Stimulated activated naive B cell treated with anti-CD40 and anti-IgM and Interleukin-4, amounts not matched to agents 10 μg/mL and 1 μg/mL and 100 μg/mL, for 72 hours (primary cell): ENCODE measurements at regions not wholly inside any gene's neighbourhood (a gene's known extent, or its start where the extent isn't known, plus 50 kb on each side); places are given as distances from the start of the nearest gene placed in this dataset.

Experiments used
- ATAC-seq, 2 donors: fragments of 150-1000 bp; cut with Tn5 transposase; replicated peaks; 2 replicates each; pipeline ENCODE4 v1.10.0; 2021; ENCODE audit warnings: moderate library complexity in 1 of 2
- DNase-seq: peaks from one replicate; pipeline ENCODE4 v3.0.0; 2021
- H3K27ac Mint-ChIP-seq: one replicate; pipeline ENCODE4 v1.8.0; 2022; ENCODE audit warnings: mild to moderate bottlenecking, mixed read lengths
- H3K27me3 Mint-ChIP-seq, 2 donors: one replicate each; pipeline ENCODE4 v1.8.0; 2022; ENCODE audit warnings: mixed read lengths in 2 of 2
- H3K36me3 Mint-ChIP-seq, 2 donors: one replicate each; pipeline ENCODE4 v1.8.0; 2022; ENCODE audit warnings: mixed read lengths in 2 of 2, mild to moderate bottlenecking in 1 of 2
- H3K4me1 Mint-ChIP-seq, 2 donors: one replicate each; pipeline ENCODE4 v1.8.0; 2022; ENCODE audit warnings: mixed read lengths in 2 of 2, mild to moderate bottlenecking in 1 of 2
- H3K4me3 Mint-ChIP-seq, 2 donors: one replicate each; pipeline ENCODE4 v1.8.0; 2022; ENCODE audit warnings: mild to moderate bottlenecking in 2 of 2, mixed read lengths in 2 of 2, moderate library complexity in 1 of 2
- H3K9me3 Mint-ChIP-seq, 2 donors: one replicate each; pipeline ENCODE4 v1.8.0; 2022; ENCODE audit warnings: mixed read lengths in 2 of 2, mild to moderate bottlenecking in 1 of 2

GRCh38 chr15:87167706-87168105 is 1088.0 kb downstream of the AGBL1 start:
- no peaks in the 10 kb centered on the region for H3K4me1 Mint-ChIP-seq
- no peak for DNase-seq
- H3K9me3 Mint-ChIP-seq, result peaks cover 4 to 6% of the 10 kb centered on the region in 2 donors
- ATAC-seq, result no peak
- no peak overlapping the region for H3K27ac Mint-ChIP-seq
- no peaks in the 10 kb centered on the region for H3K36me3 Mint-ChIP-seq
- H3K27me3 Mint-ChIP-seq, result no peaks in the 10 kb centered on the region
- no peak overlapping the region for H3K4me3 Mint-ChIP-seq

- H3K9me3 Mint-ChIP-seq, result peaks cover 4 to 6% of the 10 kb centered on the region in 2 donors
- no peaks in the 10 kb centered on the region for H3K27me3 Mint-ChIP-seq
- no peaks in the 10 kb centered on the region for H3K4me1 Mint-ChIP-seq
- no peak overlapping the region for H3K27ac Mint-ChIP-seq
- no peak overlapping the region for H3K4me3 Mint-ChIP-seq
- DNase-seq (no peak), ATAC-seq (no peak)
- H3K36me3 Mint-ChIP-seq, result no peaks in the 10 kb centered on the region
Observed at GRCh38 chr15:87167055-87167454, 1087.4 kb downstream of the AGBL1 start.

- Mint-ChIP-seq H3K9me3 (peaks cover 6 to 9% of the 10 kb centered on the region in 2 donors), H3K4me1 (no peaks in the 10 kb centered on the region), H3K27ac (no peak overlapping the region), H3K4me3 (no peak overlapping the region), H3K36me3 (no peaks in the 10 kb centered on the region), H3K27me3 (no peaks in the 10 kb centered on the region)
- DNase-seq, result no peak
- no peak for ATAC-seq
Observed at GRCh38 chr15:87155771-87156170, 1076.1 kb downstream of the AGBL1 start.

GRCh38 chr15:87154761-87155160 is 1075.1 kb downstream of the AGBL1 start:
- no peaks in the 10 kb centered on the region for H3K36me3 Mint-ChIP-seq
- H3K4me3 Mint-ChIP-seq, result no peak overlapping the region
- no peak overlapping the region for H3K27ac Mint-ChIP-seq
- no peak for ATAC-seq
- H3K27me3 Mint-ChIP-seq, result no peaks in the 10 kb centered on the region
- DNase-seq, result no peak
- H3K4me1 Mint-ChIP-seq, result no peaks in the 10 kb centered on the region
- peaks cover 6 to 8% of the 10 kb centered on the region in 2 donors for H3K9me3 Mint-ChIP-seq

- ATAC-seq, result no peak
- Mint-ChIP-seq H3K27ac (no peak overlapping the region), H3K4me3 (no peak overlapping the region), H3K36me3 (no peaks in the 10 kb centered on the region), H3K4me1 (no peaks in the 10 kb centered on the region), H3K9me3 (peaks cover 9 to 10% of the 10 kb centered on the region in 2 donors), H3K27me3 (no peaks in the 10 kb centered on the region)
- no peak for DNase-seq
Observed at GRCh38 chr15:87151202-87151748, 1071.6 kb downstream of the AGBL1 start.

GRCh38 chr15:87145696-87146095 is 1066.0 kb downstream of the AGBL1 start:
- no peak for DNase-seq
- Mint-ChIP-seq H3K27me3 (no peaks in the 10 kb centered on the region), H3K36me3 (no peaks in the 10 kb centered on the region), H3K9me3 (peaks cover 7 to 10% of the 10 kb centered on the region in 2 donors), H3K4me1 (no peaks in the 10 kb centered on the region), H3K4me3 (no peak overlapping the region), H3K27ac (no peak overlapping the region)
- no peak for ATAC-seq

GRCh38 chr15:87144775-87145174 is 1065.1 kb downstream of the AGBL1 start:
- Mint-ChIP-seq H3K36me3 (no peaks in the 10 kb centered on the region), H3K27ac (no peak overlapping the region), H3K4me1 (no peaks in the 10 kb centered on the region), H3K9me3 (peaks cover 8 to 13% of the 10 kb centered on the region in 2 donors), H3K27me3 (no peaks in the 10 kb centered on the region), H3K4me3 (no peak overlapping the region)
- ATAC-seq, result no peak
- DNase-seq, result no peak

- H3K4me1 Mint-ChIP-seq, result no peaks in the 10 kb centered on the region
- ATAC-seq (no peak), DNase-seq (no peak)
- H3K9me3 Mint-ChIP-seq, result peaks cover 8 to 13% of the 10 kb centered on the region in 2 donors
- no peaks in the 10 kb centered on the region for H3K36me3 Mint-ChIP-seq
- H3K27ac Mint-ChIP-seq, result no peak overlapping the region
- no peak overlapping the region for H3K4me3 Mint-ChIP-seq
- H3K27me3 Mint-ChIP-seq, result no peaks in the 10 kb centered on the region
Observed at GRCh38 chr15:87142096-87142495, 1062.4 kb downstream of the AGBL1 start.

GRCh38 chr15:87135109-87135508 is 1055.4 kb downstream of the AGBL1 start:
- no peak overlapping the region for H3K27ac Mint-ChIP-seq
- ATAC-seq, result no peak
- DNase-seq, result no peak
- H3K9me3 Mint-ChIP-seq, result peaks cover 2 to 3% of the 10 kb centered on the region in 2 donors
- H3K27me3 Mint-ChIP-seq, result no peaks in the 10 kb centered on the region
- no peaks in the 10 kb centered on the region for H3K4me1 Mint-ChIP-seq
- H3K36me3 Mint-ChIP-seq, result no peaks in the 10 kb centered on the region
- H3K4me3 Mint-ChIP-seq, result no peak overlapping the region

GRCh38 chr15:87133704-87134103 is 1054.0 kb downstream of the AGBL1 start:
- ATAC-seq (no peak), DNase-seq (no peak)
- no peaks in the 10 kb centered on the region for H3K4me1 Mint-ChIP-seq
- H3K27me3 Mint-ChIP-seq, result no peaks in the 10 kb centered on the region
- no peak overlapping the region for H3K27ac Mint-ChIP-seq
- no peaks in the 10 kb centered on the region for H3K36me3 Mint-ChIP-seq
- H3K9me3 Mint-ChIP-seq, result peaks cover 0 to 2% of the 10 kb centered on the region in 2 donors
- no peak overlapping the region for H3K4me3 Mint-ChIP-seq

GRCh38 chr15:87131067-87131466 is 1051.4 kb downstream of the AGBL1 start:
- Mint-ChIP-seq H3K36me3 (no peaks in the 10 kb centered on the region), H3K4me1 (no peaks in the 10 kb centered on the region), H3K27ac (no peak overlapping the region), H3K27me3 (no peaks in the 10 kb centered on the region), H3K9me3 (peaks cover 5 to 7% of the 10 kb centered on the region in 2 donors), H3K4me3 (no peak overlapping the region)
- DNase-seq, result no peak
- no peak for ATAC-seq

GRCh38 chr15:87129916-87130315 is 1050.2 kb downstream of the AGBL1 start:
- Mint-ChIP-seq H3K4me3 (no peak overlapping the region), H3K27ac (no peak overlapping the region), H3K4me1 (no peaks in the 10 kb centered on the region), H3K27me3 (no peaks in the 10 kb centered on the region), H3K36me3 (no peaks in the 10 kb centered on the region), H3K9me3 (peaks cover 5 to 12% of the 10 kb centered on the region in 2 donors)
- ATAC-seq, result no peak
- DNase-seq, result no peak

- Mint-ChIP-seq H3K9me3 (peaks cover 6 to 12% of the 10 kb centered on the region in 2 donors), H3K4me1 (no peaks in the 10 kb centered on the region), H3K36me3 (no peaks in the 10 kb centered on the region), H3K4me3 (no peak overlapping the region), H3K27me3 (no peaks in the 10 kb centered on the region), H3K27ac (no peak overlapping the region)
- ATAC-seq (no peak), DNase-seq (no peak)
Observed at GRCh38 chr15:87123676-87124382, 1044.2 kb downstream of the AGBL1 start.

- DNase-seq (no peak), ATAC-seq (no peak)
- peaks cover 5 to 8% of the 10 kb centered on the region in 2 donors for H3K9me3 Mint-ChIP-seq
- no peaks in the 10 kb centered on the region for H3K36me3 Mint-ChIP-seq
- H3K27me3 Mint-ChIP-seq, result no peaks in the 10 kb centered on the region
- H3K27ac Mint-ChIP-seq, result no peak overlapping the region
- no peaks in the 10 kb centered on the region for H3K4me1 Mint-ChIP-seq
- no peak overlapping the region for H3K4me3 Mint-ChIP-seq
Observed at GRCh38 chr15:87121336-87121735, 1041.7 kb downstream of the AGBL1 start.

GRCh38 chr15:87120555-87120954 is 1040.9 kb downstream of the AGBL1 start:
- Mint-ChIP-seq H3K4me1 (no peaks in the 10 kb centered on the region), H3K27ac (no peak overlapping the region), H3K9me3 (peaks cover 0 to 5% of the 10 kb centered on the region in 2 donors), H3K4me3 (no peak overlapping the region), H3K27me3 (no peaks in the 10 kb centered on the region), H3K36me3 (no peaks in the 10 kb centered on the region)
- no peak for DNase-seq
- no peak for ATAC-seq
